ENCODE measurements at regions not wholly inside any gene's neighbourhood (a gene's known extent, or its start where the extent isn't known, plus 50 kb on each side); places are given as distances from the start of the nearest gene placed in this dataset.

DNA sequence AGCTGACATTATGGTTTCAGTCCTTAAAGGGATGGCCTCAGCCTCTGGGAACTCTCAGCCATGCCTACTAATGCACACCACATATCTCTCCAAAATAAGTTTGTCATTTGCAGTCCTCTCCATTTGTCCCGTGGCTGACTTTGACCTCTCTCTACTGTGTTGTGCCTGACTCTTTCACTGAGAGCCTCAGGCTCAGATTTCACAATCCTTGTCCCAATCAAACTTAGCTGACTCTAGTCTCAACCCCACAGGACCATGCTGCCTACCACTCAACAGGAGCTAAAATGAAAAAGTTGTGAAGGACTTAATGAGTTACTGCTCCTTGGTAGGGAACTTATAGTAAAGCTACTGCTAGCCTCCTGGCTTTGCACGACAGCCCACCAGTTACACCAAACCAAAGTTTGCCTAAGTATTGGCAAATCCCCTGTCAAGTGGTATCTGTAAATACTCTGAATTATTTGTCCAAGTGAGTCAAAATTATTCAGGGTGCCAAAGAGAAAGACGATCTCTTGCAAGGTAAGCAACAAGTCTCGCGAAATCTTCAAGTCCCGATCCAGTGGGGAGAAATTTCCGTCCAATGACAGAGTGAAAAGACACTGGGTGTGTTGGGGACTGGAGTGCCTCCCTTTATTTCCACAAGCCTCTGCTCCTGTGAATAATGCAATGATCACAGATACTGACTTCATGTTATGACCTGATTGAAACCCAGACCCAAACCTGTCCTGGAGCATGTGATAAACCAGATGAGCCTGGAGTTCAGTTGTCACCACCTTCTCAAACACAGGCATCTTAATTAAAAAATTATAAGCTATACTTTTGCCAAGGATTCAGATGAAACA, 124.4 kb upstream of the FOXQ1 start:
- H3K36me3 Mint-ChIP-seq (ENCODE audit: low read depth) = no peaks in the 10 kb centered on the region
- no peak overlapping the region for H3K27ac Mint-ChIP-seq
- peaks cover 4% of the 10 kb centered on the region for H3K27me3 Mint-ChIP-seq (ENCODE audit: low read depth)
- ChIA-PET POLR2A (no interaction called here), CTCF (no interaction called here)
- H3K4me1 Mint-ChIP-seq (ENCODE audit: low read depth) = no peaks in the 10 kb centered on the region
- DNase-seq = no peak
- ATAC-seq = no peak
- no peak overlapping the region for H3K4me3 Mint-ChIP-seq
- no peaks in the 10 kb centered on the region for H3K9me3 Mint-ChIP-seq (ENCODE audit: insufficient read depth)

DNA sequence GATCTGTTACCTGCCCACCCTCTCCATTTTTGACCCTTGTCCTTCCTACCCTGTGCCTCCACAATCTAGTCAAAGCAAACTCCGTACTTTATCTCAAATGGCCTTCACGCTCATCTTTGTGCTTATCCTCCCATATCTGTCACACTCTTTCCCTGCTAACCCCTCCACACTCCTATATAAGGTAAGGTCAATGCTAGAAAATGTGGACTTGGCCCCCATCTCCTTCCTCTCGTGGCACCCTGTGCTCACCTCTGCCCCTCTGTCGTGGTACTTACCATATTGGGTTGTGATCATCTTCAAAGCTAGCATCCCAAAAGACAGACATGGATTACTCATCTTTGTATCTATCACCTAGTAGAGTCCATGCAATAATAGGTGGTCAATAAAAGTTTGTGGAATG, 127.6 kb upstream of the FOXQ1 start:
- Mint-ChIP-seq H3K4me1 (ENCODE audit: low read depth) (no peaks in the 10 kb centered on the region), H3K27ac (no peak overlapping the region), H3K9me3 (ENCODE audit: insufficient read depth) (no peaks in the 10 kb centered on the region), H3K27me3 (ENCODE audit: low read depth) (peaks cover 4% of the 10 kb centered on the region), H3K36me3 (ENCODE audit: low read depth) (no peaks in the 10 kb centered on the region), H3K4me3 (no peak overlapping the region)
- no peak for ATAC-seq
- CTCF ChIA-PET = no interaction called here
- POLR2A ChIA-PET = no interaction called here
- no peak for DNase-seq

DNA sequence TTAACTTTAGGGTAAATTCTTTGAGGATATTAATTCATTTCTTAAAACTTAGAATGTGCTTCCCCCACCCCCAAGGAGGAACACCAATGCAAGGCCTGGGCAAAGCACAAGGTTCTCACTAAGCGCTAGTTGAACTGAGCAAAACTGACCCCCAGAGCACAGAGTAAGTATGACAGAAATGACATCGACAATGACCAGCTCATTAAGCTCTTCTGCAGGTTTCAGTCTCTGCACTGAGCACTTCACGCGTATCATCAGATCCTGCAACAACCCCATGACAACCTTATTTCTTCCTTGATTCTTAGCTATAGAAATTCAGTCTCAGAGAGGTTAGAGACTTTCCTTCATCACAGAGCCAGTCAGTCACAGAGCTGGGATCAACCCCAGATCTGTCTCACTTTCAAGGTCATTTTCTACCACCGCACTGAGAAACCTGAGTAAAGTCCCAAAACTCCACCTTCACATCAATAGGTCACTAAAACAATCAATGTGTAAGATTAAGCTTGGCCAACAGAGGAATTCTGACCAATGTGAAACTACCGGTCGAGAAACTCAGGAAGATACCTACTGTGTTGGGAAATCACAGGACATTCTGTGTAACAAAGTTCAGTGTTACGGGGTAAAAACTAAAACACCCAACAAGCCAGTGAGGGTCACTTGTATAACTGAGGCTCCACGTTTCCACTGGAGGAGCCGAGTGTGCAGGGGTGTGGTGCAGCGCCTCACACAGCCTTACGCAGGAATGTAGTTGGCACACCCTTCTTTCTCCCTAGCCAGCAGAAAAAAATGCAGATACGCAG, 129.0 kb upstream of the FOXQ1 start:
- H3K4me3 Mint-ChIP-seq = no peak overlapping the region
- ChIA-PET CTCF (no interaction called here), POLR2A (no interaction called here)
- ATAC-seq (no peak), DNase-seq (no peak)
- H3K4me1 Mint-ChIP-seq (ENCODE audit: low read depth) = no peaks in the 10 kb centered on the region
- no peaks in the 10 kb centered on the region for H3K9me3 Mint-ChIP-seq (ENCODE audit: insufficient read depth)
- H3K36me3 Mint-ChIP-seq (ENCODE audit: low read depth) = no peaks in the 10 kb centered on the region
- H3K27ac Mint-ChIP-seq = no peak overlapping the region
- peaks cover 4% of the 10 kb centered on the region for H3K27me3 Mint-ChIP-seq (ENCODE audit: low read depth)

DNA sequence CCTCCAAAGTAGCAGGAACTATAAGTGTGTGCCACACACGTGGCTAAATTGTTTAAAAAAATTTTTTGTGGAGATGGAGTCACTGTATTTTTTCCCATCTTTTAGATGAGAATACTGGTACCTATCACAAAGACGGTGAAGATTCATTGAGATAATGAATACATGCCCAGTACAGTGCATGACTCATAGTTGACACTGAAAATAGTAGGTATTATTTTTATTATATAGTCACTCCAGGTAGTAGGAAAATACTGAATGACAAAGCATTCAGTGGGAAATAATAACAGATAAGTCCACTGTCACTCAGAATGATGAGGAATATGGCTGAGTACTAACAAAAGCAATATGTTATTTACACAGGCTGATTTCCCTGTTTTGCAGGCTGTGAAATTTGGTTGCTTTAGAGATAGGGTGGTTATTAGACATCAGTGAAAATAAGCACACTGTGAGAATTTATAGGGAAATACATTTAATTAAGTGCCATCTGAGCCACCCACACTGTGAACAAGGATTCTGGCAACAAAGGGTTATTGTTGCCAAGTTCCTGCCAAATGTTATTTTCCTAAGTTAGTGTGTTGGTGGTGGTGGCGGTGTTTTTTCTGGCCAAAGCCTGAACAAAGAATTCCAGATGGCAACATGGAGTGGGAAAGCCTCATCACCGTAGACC, 129.8 kb upstream of the FOXQ1 start:
- peaks cover 4% of the 10 kb centered on the region for H3K27me3 Mint-ChIP-seq (ENCODE audit: low read depth)
- H3K4me1 Mint-ChIP-seq (ENCODE audit: low read depth) = no peaks in the 10 kb centered on the region
- no peak for DNase-seq
- no peaks in the 10 kb centered on the region for H3K9me3 Mint-ChIP-seq (ENCODE audit: insufficient read depth)
- no peaks in the 10 kb centered on the region for H3K36me3 Mint-ChIP-seq (ENCODE audit: low read depth)
- no peak for ATAC-seq
- POLR2A ChIA-PET = no interaction called here
- H3K4me3 Mint-ChIP-seq = no peak overlapping the region
- CTCF ChIA-PET = no interaction called here
- H3K27ac Mint-ChIP-seq = no peak overlapping the region

DNA sequence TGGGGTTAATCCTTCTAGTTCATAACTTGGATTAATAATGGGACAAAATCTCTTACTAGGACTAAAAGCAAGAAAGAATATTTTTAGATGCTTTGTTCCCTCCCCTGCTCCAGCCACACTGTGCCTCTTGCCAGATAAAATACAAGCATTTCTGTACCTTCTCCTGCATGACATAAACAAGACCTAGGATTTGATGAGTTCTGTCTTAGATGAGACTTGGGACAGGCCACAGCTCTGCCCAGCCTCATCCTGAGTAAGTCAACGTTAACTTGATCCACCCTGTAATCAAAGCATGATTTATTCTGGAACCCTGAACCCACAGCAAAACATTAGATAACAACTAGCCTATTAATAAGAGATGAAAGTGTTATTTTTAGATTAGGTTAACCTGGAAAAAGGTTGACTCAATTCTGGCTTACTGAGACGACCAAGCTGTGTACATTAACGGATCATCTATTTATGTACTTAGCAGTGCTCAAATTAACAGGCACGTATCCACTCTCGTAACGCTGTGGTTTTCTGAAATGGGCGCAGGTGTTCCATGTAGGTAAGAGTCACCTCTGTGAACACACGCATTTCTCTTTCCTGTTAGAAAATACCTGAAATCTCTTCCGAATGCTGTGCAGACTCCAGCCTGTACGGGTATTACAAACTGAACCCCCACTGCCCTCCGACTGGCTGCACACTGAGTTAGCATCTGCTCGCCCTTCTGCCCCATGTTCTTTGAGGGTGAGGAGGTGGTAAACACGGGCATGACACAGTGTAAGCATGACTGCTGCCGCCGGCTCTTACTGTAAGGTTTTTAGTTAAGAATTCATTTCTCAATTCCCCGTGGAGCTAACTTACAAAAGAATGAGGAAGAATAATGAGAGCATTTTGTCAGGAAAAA, 132.1 kb upstream of the FOXQ1 start:
- Mint-ChIP-seq H3K36me3 (ENCODE audit: low read depth) (no peaks in the 10 kb centered on the region), H3K27ac (no peak overlapping the region), H3K27me3 (ENCODE audit: low read depth) (peaks cover 4% of the 10 kb centered on the region), H3K4me3 (no peak overlapping the region), H3K9me3 (ENCODE audit: insufficient read depth) (no peaks in the 10 kb centered on the region), H3K4me1 (ENCODE audit: low read depth) (no peaks in the 10 kb centered on the region)
- ATAC-seq (no peak), DNase-seq (no peak)
- ChIA-PET CTCF (no interaction called here), POLR2A (no interaction called here)

DNA sequence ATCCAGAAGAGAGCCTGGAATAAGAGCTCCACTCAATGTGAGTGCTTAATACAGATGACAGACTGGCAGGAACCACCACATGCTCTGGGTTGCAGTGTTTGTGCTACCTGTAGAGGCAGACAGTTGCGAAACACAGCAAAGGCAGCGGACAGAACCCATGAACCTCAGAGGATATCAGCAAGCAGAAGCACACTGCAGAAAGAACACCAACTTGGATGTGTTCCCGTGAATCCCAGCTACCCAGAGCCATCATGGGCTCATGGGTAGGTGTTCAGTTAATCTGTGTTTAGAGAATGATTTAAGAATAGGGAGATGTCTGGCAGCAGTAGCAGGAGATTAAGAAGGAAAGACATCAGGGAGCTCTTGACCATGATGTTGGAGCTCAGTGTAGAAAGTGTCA, 133.3 kb upstream of the FOXQ1 start:
- H3K4me1 Mint-ChIP-seq (ENCODE audit: low read depth) = no peaks in the 10 kb centered on the region
- ATAC-seq (no peak), DNase-seq (no peak)
- H3K27ac Mint-ChIP-seq = no peak overlapping the region
- CTCF ChIA-PET = no interaction called here
- H3K4me3 Mint-ChIP-seq = no peak overlapping the region
- peaks cover 7% of the 10 kb centered on the region for H3K27me3 Mint-ChIP-seq (ENCODE audit: low read depth)
- H3K9me3 Mint-ChIP-seq (ENCODE audit: insufficient read depth) = no peaks in the 10 kb centered on the region
- POLR2A ChIA-PET = no interaction called here
- no peaks in the 10 kb centered on the region for H3K36me3 Mint-ChIP-seq (ENCODE audit: low read depth)

DNA sequence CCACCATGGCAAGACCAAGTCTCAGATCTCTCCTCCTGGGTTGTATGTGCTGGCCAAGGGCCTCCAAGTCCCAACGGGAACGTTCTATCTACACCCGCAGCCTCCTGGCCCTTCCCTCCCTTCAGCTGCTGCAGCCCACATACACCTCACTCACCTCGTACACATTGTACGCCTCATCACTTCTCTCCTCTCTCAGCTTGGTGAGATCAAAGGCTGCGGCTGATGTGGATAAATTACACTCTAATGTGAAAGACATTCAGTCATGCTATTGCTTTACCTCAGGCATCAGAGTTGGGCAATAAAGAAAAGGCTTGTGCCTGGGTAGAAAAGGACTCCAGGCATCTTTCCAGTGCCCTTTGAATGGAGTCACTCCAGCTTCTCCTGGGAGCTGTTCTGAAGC, 135.3 kb upstream of the FOXQ1 start:
- no peak overlapping the region for H3K4me3 Mint-ChIP-seq
- no peak for DNase-seq
- no peak overlapping the region for H3K27ac Mint-ChIP-seq
- peaks cover 3% of the 10 kb centered on the region for H3K27me3 Mint-ChIP-seq (ENCODE audit: low read depth)
- H3K4me1 Mint-ChIP-seq (ENCODE audit: low read depth) = no peaks in the 10 kb centered on the region
- ATAC-seq = no peak
- no peaks in the 10 kb centered on the region for H3K9me3 Mint-ChIP-seq (ENCODE audit: insufficient read depth)
- ChIA-PET CTCF (no interaction called here), POLR2A (no interaction called here)
- no peaks in the 10 kb centered on the region for H3K36me3 Mint-ChIP-seq (ENCODE audit: low read depth)

DNA sequence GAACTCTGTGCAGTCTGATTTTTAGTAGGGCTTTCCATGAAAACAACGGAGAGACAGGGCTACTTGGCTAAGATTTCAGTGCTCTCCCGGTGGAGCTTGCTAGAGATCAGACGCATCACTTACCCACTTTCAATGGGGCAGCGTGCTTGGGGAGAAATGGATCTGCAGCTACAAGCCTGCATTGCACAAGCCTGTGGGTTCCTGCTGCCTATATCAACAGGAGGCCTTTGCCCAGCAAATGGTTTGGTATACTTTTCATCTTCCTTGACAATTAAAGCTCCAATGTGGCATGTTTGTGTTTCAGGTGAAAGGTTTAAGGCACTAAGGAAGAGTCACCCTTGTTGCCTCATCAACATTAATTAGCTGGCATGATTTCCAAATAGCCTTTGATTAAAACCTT, 136.0 kb upstream of the FOXQ1 start:
- ATAC-seq = no peak
- DNase-seq = no peak
- ChIA-PET POLR2A (no interaction called here), CTCF (no interaction called here)
- Mint-ChIP-seq H3K4me3 (no peak overlapping the region), H3K36me3 (ENCODE audit: low read depth) (no peaks in the 10 kb centered on the region), H3K4me1 (ENCODE audit: low read depth) (no peaks in the 10 kb centered on the region), H3K9me3 (ENCODE audit: insufficient read depth) (no peaks in the 10 kb centered on the region), H3K27me3 (ENCODE audit: low read depth) (peaks cover 3% of the 10 kb centered on the region), H3K27ac (no peak overlapping the region)

DNA sequence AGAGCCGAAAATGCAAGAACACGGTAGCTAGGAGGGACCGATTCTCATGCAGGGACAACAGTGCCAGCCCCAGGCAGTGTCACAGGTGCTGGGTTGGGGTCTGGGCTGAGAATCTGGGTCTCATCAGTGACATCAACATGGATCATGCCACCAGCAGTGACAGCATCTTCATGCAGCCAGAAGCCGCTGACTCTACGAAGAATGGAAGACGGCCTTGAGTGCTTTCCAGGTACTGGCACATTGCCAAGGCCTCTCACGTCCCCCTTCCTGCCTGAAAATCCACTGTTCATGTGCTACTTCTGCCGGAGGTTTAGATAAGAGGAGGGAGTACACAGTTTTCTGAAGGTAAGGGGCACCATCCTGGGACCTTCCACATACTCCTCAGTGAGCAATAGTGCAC, 141.1 kb upstream of the FOXQ1 start:
- H3K9me3 Mint-ChIP-seq (ENCODE audit: insufficient read depth) = no peaks in the 10 kb centered on the region

DNA sequence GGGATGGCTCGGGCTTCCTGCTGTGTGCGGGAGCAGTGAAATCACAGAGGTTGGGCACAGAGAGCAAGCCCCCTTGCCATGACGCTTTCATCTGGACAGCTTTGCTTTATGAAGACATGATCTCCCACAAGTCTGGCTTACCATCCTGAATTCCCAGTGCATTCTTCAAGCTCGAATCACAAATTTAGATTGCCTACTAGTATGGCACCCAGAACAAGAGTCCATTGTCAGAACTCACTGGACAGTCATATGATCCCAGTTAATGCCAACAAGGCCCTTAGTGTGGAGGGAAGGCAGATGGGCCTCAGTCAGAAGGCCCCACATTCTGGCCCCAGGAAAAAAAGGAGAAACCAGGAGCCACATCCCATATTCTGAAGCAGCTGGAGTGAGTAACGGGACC, 147.3 kb upstream of the FOXQ1 start:
- H3K36me3 Mint-ChIP-seq (ENCODE audit: low read depth) = no peaks in the 10 kb centered on the region
- no peak for DNase-seq
- H3K4me1 Mint-ChIP-seq (ENCODE audit: low read depth) = no peaks in the 10 kb centered on the region
- ChIA-PET CTCF (no interaction called here), POLR2A (no interaction called here)
- no peak overlapping the region for H3K4me3 Mint-ChIP-seq
- no peak for ATAC-seq
- H3K27ac Mint-ChIP-seq = no peak overlapping the region
- H3K27me3 Mint-ChIP-seq (ENCODE audit: low read depth) = peaks cover 5% of the 10 kb centered on the region
- no peaks in the 10 kb centered on the region for H3K9me3 Mint-ChIP-seq (ENCODE audit: insufficient read depth)

More for the DNA sequence above, 141.1 kb upstream of the FOXQ1 start:
- Mint-ChIP-seq H3K27me3 (ENCODE audit: low read depth) (peaks cover 3% of the 10 kb centered on the region), H3K36me3 (ENCODE audit: low read depth) (no peaks in the 10 kb centered on the region), H3K4me3 (no peak overlapping the region), H3K4me1 (ENCODE audit: low read depth) (no peaks in the 10 kb centered on the region), H3K27ac (no peak overlapping the region)
- CTCF ChIA-PET = no interaction called here
- DNase-seq (no peak), ATAC-seq (no peak)
- POLR2A ChIA-PET = no interaction called here

DNA sequence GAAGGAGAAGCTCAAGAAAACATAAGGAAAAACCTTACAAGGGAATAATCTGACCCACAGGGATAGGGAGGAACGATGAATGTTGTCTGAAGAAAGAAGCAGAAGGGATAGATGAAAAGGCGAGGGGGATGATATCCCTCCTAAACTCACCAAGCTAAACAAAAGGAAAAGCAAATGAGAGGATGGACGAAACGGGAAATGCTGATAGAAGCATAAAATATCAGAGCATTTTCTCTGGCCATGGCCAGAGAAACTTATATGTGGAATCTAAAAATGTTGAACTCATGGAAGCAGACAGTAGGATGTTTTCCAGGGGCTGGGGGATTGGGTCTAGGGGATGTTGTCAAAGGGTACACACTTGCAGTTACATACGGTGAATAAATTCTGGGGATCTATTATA, 148.4 kb upstream of the FOXQ1 start:
- H3K4me3 Mint-ChIP-seq = no peak overlapping the region
- no peaks in the 10 kb centered on the region for H3K9me3 Mint-ChIP-seq (ENCODE audit: insufficient read depth)
- no peak for ATAC-seq
- H3K4me1 Mint-ChIP-seq (ENCODE audit: low read depth) = no peaks in the 10 kb centered on the region
- H3K36me3 Mint-ChIP-seq (ENCODE audit: low read depth) = no peaks in the 10 kb centered on the region
- no peak overlapping the region for H3K27ac Mint-ChIP-seq
- peaks cover 5% of the 10 kb centered on the region for H3K27me3 Mint-ChIP-seq (ENCODE audit: low read depth)
- DNase-seq = no peak
- ChIA-PET POLR2A (no interaction called here), CTCF (no interaction called here)
